ENCODE measurements at regions not wholly inside any gene's neighbourhood (a gene's known extent, or its start where the extent isn't known, plus 50 kb on each side); places are given as distances from the start of the nearest gene placed in this dataset.
"Not testable (repeated sequence)": the region's sequence is repeated elsewhere in the genome, so short reads cannot be mapped to it uniquely, and the experiment has no call there.

DNA sequence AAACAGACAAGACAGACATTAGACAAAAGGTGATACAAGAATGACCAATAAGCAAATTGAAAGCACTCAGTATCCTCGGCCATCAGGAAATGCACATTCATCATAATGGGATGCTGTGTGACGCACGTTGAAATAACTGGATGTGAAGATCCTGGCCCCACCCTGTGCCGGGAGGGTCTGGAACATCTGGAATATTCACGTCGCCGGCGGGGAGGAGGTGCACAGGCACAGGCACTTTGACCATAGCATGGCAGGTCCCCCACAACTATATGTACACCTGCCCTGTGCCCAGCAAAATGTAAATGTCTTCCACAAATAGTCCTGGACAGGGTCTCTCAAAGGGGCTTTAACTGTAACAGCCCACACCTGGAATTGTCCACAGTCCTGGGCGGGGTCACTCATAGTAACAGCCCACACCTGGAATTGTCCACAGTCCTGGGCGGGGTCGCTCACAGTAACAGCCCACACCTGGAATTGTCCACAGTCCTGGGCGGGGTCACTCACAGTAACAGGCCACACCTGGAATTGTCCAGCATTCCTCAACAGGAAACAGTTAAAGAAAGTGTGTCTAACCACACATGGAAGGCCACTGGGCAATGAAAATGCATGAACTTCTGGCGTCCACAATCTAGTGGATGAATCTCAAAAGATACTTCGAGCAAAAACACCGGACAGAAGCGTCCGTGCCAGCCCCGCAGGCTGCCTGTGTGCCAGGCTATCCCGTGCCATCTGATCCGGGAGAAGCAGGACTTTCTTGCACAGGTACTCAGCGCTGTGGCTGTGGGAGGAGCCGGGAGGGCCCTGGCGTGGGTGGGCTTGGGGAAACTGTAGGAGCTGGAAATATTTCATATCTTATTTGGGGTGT is 113.4 kb downstream of the RTP5 start:
- ChIA-PET CTCF (interaction anchor here (0.9 kb wide), 1 partner anchor 32 kb away, joined by 3 read pairs; no protein-coding TSS in a partner anchor), POLR2A (no interaction called here)
- ATAC-seq (no peak), DNase-seq (no peak)
- no peaks in the 10 kb centered on the region for H3K27me3 Mint-ChIP-seq (ENCODE audit: low read depth)
- no peak overlapping the region for H3K27ac Mint-ChIP-seq
- peaks cover 3% of the 10 kb centered on the region for H3K4me1 Mint-ChIP-seq (ENCODE audit: low read depth)
- no peaks in the 10 kb centered on the region for H3K36me3 Mint-ChIP-seq (ENCODE audit: low read depth)
- no peak overlapping the region for H3K4me3 Mint-ChIP-seq
- no peaks in the 10 kb centered on the region for H3K9me3 Mint-ChIP-seq (ENCODE audit: insufficient read depth)

DNA sequence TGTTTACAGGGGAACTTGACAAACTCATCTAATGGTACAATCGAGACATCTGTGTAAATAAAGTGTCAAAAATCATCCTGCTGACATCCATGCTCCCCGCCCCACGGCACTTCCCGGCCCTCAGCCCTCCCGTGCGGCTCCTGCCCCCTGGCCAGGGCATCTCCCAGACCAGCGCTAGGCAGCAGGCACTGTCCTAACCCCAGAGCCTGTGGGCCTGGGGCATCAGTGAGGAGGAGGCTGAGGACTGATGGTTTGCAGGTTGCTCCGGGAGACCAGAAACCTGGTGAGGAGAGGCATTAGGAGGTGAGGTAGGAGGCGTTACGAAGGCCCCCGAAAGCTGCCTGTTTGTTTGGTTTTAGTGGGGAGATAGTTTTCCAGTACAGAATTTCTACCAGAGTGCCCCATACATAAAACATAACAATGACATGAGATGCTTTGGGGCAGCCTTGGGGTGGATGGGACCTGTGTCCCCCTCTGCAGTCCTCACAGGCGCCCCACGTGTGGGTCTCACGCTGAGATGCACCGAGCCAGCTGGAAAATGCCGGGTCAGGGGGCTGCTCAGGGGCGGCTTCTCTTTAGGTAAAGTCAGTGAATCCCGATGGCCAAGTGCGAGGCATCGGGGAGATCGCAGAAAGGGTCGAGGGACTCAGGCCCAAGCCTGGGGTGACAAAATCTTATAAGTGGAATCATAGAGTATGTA is 114.2 kb downstream of the RTP5 start:
- no peak overlapping the region for H3K4me3 Mint-ChIP-seq
- no peaks in the 10 kb centered on the region for H3K27me3 Mint-ChIP-seq (ENCODE audit: low read depth)
- DNase-seq (no peak), ATAC-seq (no peak)
- POLR2A ChIA-PET: no interaction called here
- CTCF ChIA-PET: no interaction called here
- H3K36me3 Mint-ChIP-seq (ENCODE audit: low read depth): no peaks in the 10 kb centered on the region
- H3K4me1 Mint-ChIP-seq (ENCODE audit: low read depth): peaks cover 3% of the 10 kb centered on the region
- H3K9me3 Mint-ChIP-seq (ENCODE audit: insufficient read depth): no peaks in the 10 kb centered on the region
- no peak overlapping the region for H3K27ac Mint-ChIP-seq

DNA sequence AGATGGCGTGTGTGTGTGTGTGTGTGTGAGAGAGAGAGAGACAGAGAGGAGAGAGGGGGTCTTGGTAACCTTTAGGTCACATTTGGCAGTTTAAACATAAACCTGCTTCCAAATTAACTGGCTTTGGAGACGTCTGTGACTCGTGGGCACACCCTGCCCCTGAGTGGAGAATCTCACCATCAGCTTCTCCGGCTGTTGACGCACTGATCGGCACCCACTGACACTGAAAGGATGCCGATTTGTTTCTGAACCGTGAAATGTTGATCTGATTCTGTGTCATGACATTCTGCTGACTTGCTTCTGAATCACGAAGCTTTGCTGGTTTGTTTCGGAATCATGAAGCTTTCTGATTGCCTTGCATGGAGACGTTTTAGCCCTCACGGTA is 114.7 kb downstream of the RTP5 start:
- CTCF ChIA-PET: no interaction called here
- Mint-ChIP-seq H3K27me3 (ENCODE audit: low read depth) (no peaks in the 10 kb centered on the region), H3K36me3 (ENCODE audit: low read depth) (no peaks in the 10 kb centered on the region), H3K9me3 (ENCODE audit: insufficient read depth) (no peaks in the 10 kb centered on the region), H3K27ac (no peak overlapping the region), H3K4me1 (ENCODE audit: low read depth) (peaks cover 3% of the 10 kb centered on the region), H3K4me3 (no peak overlapping the region)
- DNase-seq: no peak
- no peak for ATAC-seq
- POLR2A ChIA-PET: no interaction called here

DNA sequence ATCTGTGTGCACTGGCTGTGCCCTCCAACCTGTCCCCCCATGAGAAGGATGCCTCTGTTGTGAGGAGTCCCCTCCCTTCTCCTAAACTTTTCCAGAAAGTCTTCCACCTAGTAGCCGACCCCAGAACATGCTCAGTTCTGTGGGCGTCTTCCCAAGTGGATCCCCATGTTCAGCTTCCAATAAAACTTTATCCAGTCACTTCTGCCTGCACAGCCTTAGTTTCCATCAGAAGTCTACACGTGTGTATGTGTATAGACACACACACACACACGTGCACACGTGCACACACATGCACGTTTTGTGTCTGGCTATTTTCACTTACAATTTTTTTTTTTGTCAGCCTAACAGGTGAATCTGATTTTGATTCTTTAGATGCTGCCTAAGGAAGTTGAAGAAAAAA is 115.1 kb downstream of the RTP5 start:
- no peak for DNase-seq
- POLR2A ChIA-PET: no interaction called here
- H3K4me3 Mint-ChIP-seq: no peak overlapping the region
- no peaks in the 10 kb centered on the region for H3K36me3 Mint-ChIP-seq (ENCODE audit: low read depth)
- H3K27me3 Mint-ChIP-seq (ENCODE audit: low read depth): no peaks in the 10 kb centered on the region
- no peaks in the 10 kb centered on the region for H3K9me3 Mint-ChIP-seq (ENCODE audit: insufficient read depth)
- H3K27ac Mint-ChIP-seq: no peak overlapping the region
- CTCF ChIA-PET: no interaction called here
- peaks cover 3% of the 10 kb centered on the region for H3K4me1 Mint-ChIP-seq (ENCODE audit: low read depth)
- ATAC-seq: no peak

DNA sequence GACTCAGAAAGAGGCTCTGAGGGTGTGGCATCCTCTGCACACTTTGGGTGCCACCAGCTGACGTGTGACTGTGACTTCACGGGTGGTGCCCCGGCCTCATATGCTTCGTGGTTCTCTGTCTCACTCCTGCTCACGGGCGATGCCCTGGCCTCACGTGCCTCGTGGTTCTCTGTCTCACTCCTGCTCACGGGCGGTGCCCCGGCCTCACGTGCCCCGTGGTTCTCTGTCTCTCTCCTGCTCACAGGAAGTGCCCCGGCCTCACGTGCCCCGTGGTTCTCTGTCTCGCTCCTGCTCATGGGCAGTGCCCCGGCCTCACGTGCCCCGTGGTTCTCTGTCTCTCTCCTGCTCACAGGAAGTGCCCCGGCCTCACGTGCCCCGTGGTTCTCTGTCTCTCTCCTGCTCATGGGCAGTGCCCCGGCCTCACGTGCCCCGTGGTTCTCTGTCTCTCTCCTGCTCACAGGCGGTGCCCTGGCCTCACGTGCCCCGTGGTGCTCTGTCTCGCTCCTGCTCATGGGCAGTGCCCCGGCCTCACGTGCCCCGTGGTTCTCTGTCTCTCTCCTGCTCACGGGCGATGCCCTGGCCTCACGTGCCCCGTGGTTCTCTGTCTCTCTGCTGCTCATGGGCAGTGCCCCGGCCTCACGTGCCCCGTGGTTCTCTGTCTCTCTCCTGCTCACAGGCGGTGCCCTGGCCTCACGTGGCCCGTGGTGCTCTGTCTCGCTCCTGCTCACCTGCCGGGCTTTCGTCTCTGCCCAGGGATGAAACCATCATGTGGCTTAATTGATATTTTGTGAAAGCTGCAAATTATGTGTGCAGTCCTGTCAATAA is 115.8 kb downstream of the RTP5 start:
- H3K36me3 Mint-ChIP-seq (ENCODE audit: low read depth); ATAC-seq; H3K4me3 Mint-ChIP-seq; H3K27ac Mint-ChIP-seq; CTCF ChIA-PET; H3K27me3 Mint-ChIP-seq (ENCODE audit: low read depth); DNase-seq; POLR2A ChIA-PET; H3K4me1 Mint-ChIP-seq (ENCODE audit: low read depth); H3K9me3 Mint-ChIP-seq (ENCODE audit: insufficient read depth): not testable (repeated sequence)

DNA sequence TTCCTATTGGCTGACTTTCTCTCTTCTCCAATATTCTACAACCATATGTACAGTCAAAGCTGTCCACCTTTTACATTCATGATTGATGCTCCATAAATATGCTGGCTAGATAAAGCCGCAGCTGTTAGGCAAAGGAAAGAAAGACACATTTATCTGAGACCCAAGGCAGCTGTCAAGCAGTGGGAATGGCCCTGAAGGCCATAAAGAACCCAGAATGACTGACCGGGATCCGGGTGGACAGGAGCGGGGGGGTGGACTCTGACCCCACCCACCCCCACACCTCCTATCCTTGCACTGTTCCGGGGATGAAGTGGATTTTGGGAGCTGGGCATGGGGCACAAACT is 116.4 kb downstream of the RTP5 start:
- no peak for DNase-seq
- H3K4me3 Mint-ChIP-seq: no peak overlapping the region
- peaks cover 3% of the 10 kb centered on the region for H3K4me1 Mint-ChIP-seq (ENCODE audit: low read depth)
- no peaks in the 10 kb centered on the region for H3K27me3 Mint-ChIP-seq (ENCODE audit: low read depth)
- ChIA-PET CTCF (no interaction called here), POLR2A (no interaction called here)
- ATAC-seq: no peak
- no peak overlapping the region for H3K27ac Mint-ChIP-seq
- H3K9me3 Mint-ChIP-seq (ENCODE audit: insufficient read depth): no peaks in the 10 kb centered on the region
- H3K36me3 Mint-ChIP-seq (ENCODE audit: low read depth): no peaks in the 10 kb centered on the region

DNA sequence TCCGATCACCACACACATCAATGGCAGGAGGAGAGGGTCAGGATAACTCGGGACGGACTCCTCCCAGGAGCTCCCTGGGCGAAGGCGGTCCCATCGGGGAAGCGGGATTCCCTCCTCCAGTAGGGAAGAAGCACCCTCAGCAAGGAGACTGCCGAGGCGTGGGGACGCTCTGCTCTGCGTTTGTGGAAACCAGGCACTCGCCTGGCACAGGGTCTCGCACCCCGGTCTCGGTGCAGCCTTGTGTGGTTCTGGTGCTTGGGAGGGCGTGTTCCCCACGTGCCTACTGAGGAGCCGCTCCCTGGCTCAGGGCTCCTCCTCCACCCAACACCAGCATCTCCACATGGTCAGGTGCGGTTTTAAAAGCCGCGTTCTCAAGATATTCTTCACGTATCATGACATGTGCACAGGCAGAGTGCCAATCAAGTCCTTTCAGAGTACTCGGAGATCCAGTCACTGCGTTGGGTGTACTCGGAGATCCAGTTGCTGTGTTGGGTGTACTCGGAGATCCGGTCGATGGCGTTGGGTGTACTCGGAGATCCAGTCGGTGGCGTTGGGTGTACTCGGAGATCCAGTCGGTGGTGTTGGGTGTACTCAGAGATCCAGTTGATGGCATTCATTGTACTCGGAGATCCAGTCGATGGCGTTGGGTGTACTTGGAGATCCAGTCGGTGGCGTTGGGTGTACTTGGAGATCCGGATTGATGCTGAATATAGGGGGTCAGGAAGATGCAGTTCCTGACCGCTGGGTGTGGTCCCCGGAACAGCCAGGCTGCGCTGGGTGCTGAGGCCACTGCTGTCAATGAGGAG is 117.5 kb downstream of the RTP5 start:
- ATAC-seq (no peak), DNase-seq (no peak)
- H3K4me1 Mint-ChIP-seq (ENCODE audit: low read depth): peaks cover 3% of the 10 kb centered on the region
- H3K27me3 Mint-ChIP-seq (ENCODE audit: low read depth): no peaks in the 10 kb centered on the region
- POLR2A ChIA-PET: no interaction called here
- no peak overlapping the region for H3K4me3 Mint-ChIP-seq
- H3K27ac Mint-ChIP-seq: no peak overlapping the region
- H3K36me3 Mint-ChIP-seq (ENCODE audit: low read depth): no peaks in the 10 kb centered on the region
- no peaks in the 10 kb centered on the region for H3K9me3 Mint-ChIP-seq (ENCODE audit: insufficient read depth)
- CTCF ChIA-PET: no interaction called here

DNA sequence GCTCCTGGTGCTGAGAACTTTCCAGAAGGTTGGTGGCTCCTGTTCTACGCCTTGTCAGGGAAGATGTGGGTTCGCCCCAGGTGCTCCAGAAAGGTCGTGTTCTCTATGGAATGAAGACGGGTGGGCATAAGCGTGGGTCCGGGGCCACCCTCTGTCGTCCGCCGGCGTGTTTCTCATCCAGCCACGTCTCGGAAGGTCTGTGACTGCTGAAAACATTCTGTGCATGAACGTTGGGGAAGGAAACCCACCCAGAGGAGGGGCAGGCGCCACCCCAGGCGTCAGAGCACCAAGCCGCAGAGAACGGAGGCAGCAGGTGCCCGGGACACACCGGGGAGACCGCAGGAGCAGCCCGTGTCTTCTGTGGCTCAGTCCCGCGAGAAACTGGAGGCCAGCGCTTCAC is 118.2 kb downstream of the RTP5 start:
- H3K27me3 Mint-ChIP-seq (ENCODE audit: low read depth): no peaks in the 10 kb centered on the region

DNA sequence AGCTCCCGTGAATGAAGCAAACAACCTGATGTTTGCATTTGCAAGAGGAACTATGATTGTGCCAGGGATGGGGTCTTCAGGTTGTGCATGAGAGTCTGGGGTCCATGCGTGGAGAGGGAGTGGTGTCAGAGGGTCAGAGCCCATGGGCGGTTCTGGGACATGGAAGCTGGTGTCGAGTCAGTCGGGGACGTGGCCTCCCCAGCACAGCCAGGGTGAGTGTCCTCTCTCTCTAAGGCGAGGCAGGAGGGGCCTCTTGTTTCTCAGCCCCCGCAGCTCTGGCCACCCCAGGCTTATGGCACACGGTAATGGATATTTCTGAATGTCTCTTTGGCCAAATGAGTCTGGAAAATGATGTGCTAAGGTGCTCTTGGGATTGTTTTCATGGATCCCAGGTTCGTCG is 118.6 kb downstream of the RTP5 start:
- no peak for ATAC-seq
- H3K36me3 Mint-ChIP-seq (ENCODE audit: low read depth): no peaks in the 10 kb centered on the region
- peaks cover 3% of the 10 kb centered on the region for H3K4me1 Mint-ChIP-seq (ENCODE audit: low read depth)
- H3K27me3 Mint-ChIP-seq (ENCODE audit: low read depth): no peaks in the 10 kb centered on the region
- no peak overlapping the region for H3K27ac Mint-ChIP-seq
- no peak overlapping the region for H3K4me3 Mint-ChIP-seq
- no peaks in the 10 kb centered on the region for H3K9me3 Mint-ChIP-seq (ENCODE audit: insufficient read depth)
- POLR2A ChIA-PET: no interaction called here
- CTCF ChIA-PET: no interaction called here
- DNase-seq: no peak

More for the DNA sequence above, 118.2 kb downstream of the RTP5 start:
- no peak overlapping the region for H3K4me3 Mint-ChIP-seq
- ChIA-PET POLR2A (no interaction called here), CTCF (no interaction called here)
- DNase-seq (no peak), ATAC-seq (no peak)
- H3K9me3 Mint-ChIP-seq (ENCODE audit: insufficient read depth): no peaks in the 10 kb centered on the region
- no peak overlapping the region for H3K27ac Mint-ChIP-seq
- H3K36me3 Mint-ChIP-seq (ENCODE audit: low read depth): no peaks in the 10 kb centered on the region
- H3K4me1 Mint-ChIP-seq (ENCODE audit: low read depth): peaks cover 3% of the 10 kb centered on the region

DNA sequence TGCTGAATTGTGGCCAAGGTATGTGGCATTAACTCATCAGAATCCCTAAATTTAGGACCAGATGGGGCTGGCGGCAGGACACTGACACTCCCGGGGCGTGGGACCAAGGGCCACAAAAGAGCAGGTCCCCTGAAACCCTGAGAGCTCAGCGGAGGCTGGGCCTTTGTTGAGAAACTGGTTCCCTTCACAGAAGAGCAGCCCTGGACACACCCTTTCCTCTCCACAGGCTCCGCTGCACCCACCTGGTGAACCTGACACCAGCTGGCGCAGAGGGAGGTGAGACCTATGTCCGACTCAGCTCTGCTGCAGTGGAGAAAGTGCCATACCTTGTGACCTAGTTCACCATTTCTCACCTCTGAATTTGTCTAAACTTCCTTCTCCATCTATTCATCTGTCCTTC is 119.5 kb downstream of the RTP5 start:
- ChIA-PET CTCF (no interaction called here), POLR2A (no interaction called here)
- Mint-ChIP-seq H3K9me3 (ENCODE audit: insufficient read depth) (no peaks in the 10 kb centered on the region), H3K27me3 (ENCODE audit: low read depth) (no peaks in the 10 kb centered on the region), H3K4me1 (ENCODE audit: low read depth) (peaks cover 3% of the 10 kb centered on the region), H3K4me3 (no peak overlapping the region), H3K27ac (no peak overlapping the region), H3K36me3 (ENCODE audit: low read depth) (no peaks in the 10 kb centered on the region)
- no peak for DNase-seq
- no peak for ATAC-seq

DNA sequence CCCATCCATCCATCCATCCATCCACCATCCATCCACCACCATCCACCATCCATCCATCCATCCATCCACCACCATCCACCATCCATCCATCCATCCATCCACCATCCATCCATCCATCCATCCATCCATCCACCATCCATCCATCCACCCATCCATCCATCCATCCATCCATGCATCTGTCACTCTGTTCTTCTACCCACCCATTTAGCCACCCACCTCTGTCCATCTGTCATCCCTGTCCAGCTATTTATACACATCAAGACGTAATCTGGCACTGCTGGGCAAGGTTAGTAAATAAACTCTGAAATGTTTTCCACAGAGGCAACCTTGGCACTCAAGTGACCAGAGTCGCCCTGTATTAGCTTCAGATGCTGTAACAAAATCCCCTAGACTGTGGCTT is 120.9 kb downstream of the RTP5 start:
- DNase-seq (no peak), ATAC-seq (no peak)
- CTCF ChIA-PET: no interaction called here
- no peaks in the 10 kb centered on the region for H3K9me3 Mint-ChIP-seq (ENCODE audit: insufficient read depth)
- H3K4me3 Mint-ChIP-seq: no peak overlapping the region
- H3K27me3 Mint-ChIP-seq (ENCODE audit: low read depth): no peaks in the 10 kb centered on the region
- H3K36me3 Mint-ChIP-seq (ENCODE audit: low read depth): no peaks in the 10 kb centered on the region
- peaks cover 3% of the 10 kb centered on the region for H3K4me1 Mint-ChIP-seq (ENCODE audit: low read depth)
- H3K27ac Mint-ChIP-seq: no peak overlapping the region
- POLR2A ChIA-PET: no interaction called here

DNA sequence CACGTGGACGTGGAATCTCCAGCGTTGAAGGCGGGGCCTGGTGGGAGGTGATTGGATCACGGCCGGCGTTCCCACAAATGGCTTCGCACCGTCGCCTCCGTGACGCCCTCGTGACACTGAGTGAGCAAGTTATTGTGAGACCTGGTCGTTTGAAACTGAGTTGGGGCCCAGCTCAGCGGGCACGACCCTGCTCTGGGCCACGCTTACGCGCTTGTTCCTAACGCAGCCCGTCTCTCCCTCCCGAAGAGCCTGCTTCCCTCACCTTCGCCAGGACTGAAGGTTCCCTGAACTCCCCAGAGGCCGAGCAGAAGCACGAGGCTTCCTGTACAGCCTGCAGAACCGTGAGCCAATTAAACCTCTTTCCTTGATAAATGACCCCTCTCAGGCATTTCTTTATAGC is 121.8 kb downstream of the RTP5 start:
- H3K36me3 Mint-ChIP-seq (ENCODE audit: low read depth): no peaks in the 10 kb centered on the region
- H3K9me3 Mint-ChIP-seq (ENCODE audit: insufficient read depth): no peaks in the 10 kb centered on the region
- no peaks in the 10 kb centered on the region for H3K27me3 Mint-ChIP-seq (ENCODE audit: low read depth)
- no peaks in the 10 kb centered on the region for H3K4me1 Mint-ChIP-seq (ENCODE audit: low read depth)
- DNase-seq (no peak), ATAC-seq (no peak)
- H3K4me3 Mint-ChIP-seq: no peak overlapping the region
- H3K27ac Mint-ChIP-seq: no peak overlapping the region
- CTCF ChIA-PET: no interaction called here
- POLR2A ChIA-PET: no interaction called here
